Activated naive CD8-positive, alpha-beta T cell treated with anti-CD3 and anti-CD28 coated beads, Interleukin-2, amount 10 ng/mL, durations not matched to agents 7 days and 5 days (primary cell): ENCODE measurements at regions not wholly inside any gene's neighbourhood (a gene's known extent, or its start where the extent isn't known, plus 50 kb on each side); places are given as distances from the start of the nearest gene placed in this dataset.
"Not testable (repeated sequence)": the region's sequence is repeated elsewhere in the genome, so short reads cannot be mapped to it uniquely, and the experiment has no call there.

Experiments
- ATAC-seq: fragments of 150-1000 bp; cut with Tn5 transposase; one replicate; pipeline ENCODE4 v1.10.0; 2021; ENCODE audit warnings: low read depth, moderate library complexity
- POLR2A ChIA-PET: fragments of 350-600 bp; sonication (Branson Sonifier 250); formaldehyde crosslinking; loops from one replicate; lab custom pipeline; 2021; ENCODE audit warnings: antibody characterized with exemption; lab: Charles Lee
- DNase-seq: peaks from one replicate; pipeline ENCODE4 v3.0.0; 2021
- H3K27ac Mint-ChIP-seq: one replicate; pipeline ENCODE4 v1.8.0; 2022; ENCODE audit warnings: mild to moderate bottlenecking, mixed read lengths
- H3K27me3 Mint-ChIP-seq: one replicate; pipeline ENCODE4 v1.8.0; 2022; ENCODE audit warnings: mild to moderate bottlenecking, moderate library complexity, mixed read lengths
- H3K36me3 Mint-ChIP-seq: one replicate; pipeline ENCODE4 v1.8.0; 2021; ENCODE audit warnings: mild to moderate bottlenecking, mixed read lengths
- H3K4me1 Mint-ChIP-seq: one replicate; pipeline ENCODE4 v1.8.0; 2021; ENCODE audit warnings: mixed read lengths
- H3K4me3 Mint-ChIP-seq: one replicate; pipeline ENCODE4 v1.8.0; 2022; ENCODE audit warnings: mild to moderate bottlenecking, moderate library complexity, mixed read lengths
- H3K9me3 Mint-ChIP-seq: one replicate; pipeline ENCODE4 v1.8.0; 2021; ENCODE audit warnings: mixed read lengths

DNA sequence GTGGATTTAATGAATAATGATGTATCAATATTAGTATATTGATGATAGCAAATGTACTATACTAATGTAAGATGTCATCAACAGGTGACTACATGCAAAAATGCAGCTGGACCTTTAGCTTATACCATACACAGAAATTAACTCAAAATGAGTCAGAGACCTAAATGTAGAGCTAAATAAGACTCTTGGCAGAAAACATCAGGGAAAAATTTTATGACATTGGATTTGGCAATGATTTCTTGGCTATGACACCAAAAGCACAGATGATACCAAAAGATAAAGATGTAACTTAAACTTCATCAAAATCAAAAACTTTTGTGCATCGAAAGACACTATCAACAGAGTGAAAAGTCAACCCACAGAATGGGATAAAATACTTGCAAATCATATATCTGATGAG is 64.0 kb upstream of the CCL21 start:
- peaks cover 23% of the 10 kb centered on the region for H3K27me3 Mint-ChIP-seq

DNA sequence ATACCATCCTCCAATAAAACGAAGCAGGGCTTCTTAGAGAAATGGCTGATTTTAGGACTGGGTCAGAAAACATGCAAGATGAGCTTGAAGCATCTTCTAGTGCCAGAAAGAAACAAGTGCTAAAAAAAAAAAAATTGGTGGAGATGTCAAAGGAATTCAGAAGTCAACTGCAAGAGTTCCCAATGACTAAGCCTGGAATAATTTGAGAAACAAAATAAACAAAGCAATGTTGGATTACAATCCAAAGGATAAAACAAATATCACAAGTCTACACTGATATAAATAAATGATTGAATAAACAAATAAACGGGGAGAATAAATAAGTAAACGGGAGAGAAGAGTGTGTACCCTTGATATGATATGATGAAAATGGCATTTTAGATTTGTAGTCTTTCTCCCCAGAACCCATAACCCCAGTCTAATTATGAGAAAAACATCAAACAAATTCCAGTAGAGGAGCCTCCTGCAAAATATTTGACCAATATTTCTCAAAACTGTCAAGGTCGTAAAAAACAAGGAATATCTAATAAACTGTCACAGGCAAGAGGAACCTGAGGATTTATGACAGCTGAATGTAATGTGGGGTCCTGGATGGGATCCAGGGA is 63.5 kb upstream of the CCL21 start:
- no peaks in the 10 kb centered on the region for H3K36me3 Mint-ChIP-seq
- H3K27ac Mint-ChIP-seq, result no peak overlapping the region
- DNase-seq (no peak), ATAC-seq (no peak)
- POLR2A ChIA-PET, result no interaction called here
- H3K27me3 Mint-ChIP-seq, result peaks cover 19% of the 10 kb centered on the region
- H3K4me3 Mint-ChIP-seq, result no peak overlapping the region
- peaks cover 2% of the 10 kb centered on the region for H3K9me3 Mint-ChIP-seq
- no peaks in the 10 kb centered on the region for H3K4me1 Mint-ChIP-seq

More for the DNA sequence above, 64.0 kb upstream of the CCL21 start:
- H3K9me3 Mint-ChIP-seq, result peaks cover 2% of the 10 kb centered on the region
- DNase-seq (no peak), ATAC-seq (no peak)
- no peak overlapping the region for H3K27ac Mint-ChIP-seq
- no peaks in the 10 kb centered on the region for H3K4me1 Mint-ChIP-seq
- H3K36me3 Mint-ChIP-seq, result no peaks in the 10 kb centered on the region
- POLR2A ChIA-PET, result no interaction called here
- no peak overlapping the region for H3K4me3 Mint-ChIP-seq

DNA sequence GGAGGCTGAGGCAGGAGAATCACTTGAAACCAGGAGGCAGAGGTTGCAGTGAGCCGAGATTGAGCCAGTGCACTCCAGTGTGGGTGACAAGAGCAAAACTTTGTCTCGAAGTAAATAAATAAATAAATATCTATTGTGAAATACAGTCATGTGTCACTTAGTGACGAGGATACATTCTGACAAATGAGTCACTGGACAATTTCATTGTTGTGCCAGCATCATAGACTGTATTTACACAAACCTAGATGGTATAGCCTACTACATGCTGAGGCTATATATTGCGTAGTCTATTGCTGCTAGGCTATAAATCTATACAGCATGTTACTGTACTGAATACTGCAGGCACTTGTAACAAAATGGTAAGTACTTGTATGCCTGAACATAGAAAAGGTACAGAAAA is 61.1 kb upstream of the CCL21 start:
- Mint-ChIP-seq H3K36me3 (no peaks in the 10 kb centered on the region), H3K27ac (no peak overlapping the region), H3K4me3 (no peak overlapping the region), H3K4me1 (no peaks in the 10 kb centered on the region), H3K27me3 (peaks cover 22% of the 10 kb centered on the region), H3K9me3 (peaks cover 2% of the 10 kb centered on the region)
- DNase-seq (no peak), ATAC-seq (no peak)
- POLR2A ChIA-PET, result no interaction called here

DNA sequence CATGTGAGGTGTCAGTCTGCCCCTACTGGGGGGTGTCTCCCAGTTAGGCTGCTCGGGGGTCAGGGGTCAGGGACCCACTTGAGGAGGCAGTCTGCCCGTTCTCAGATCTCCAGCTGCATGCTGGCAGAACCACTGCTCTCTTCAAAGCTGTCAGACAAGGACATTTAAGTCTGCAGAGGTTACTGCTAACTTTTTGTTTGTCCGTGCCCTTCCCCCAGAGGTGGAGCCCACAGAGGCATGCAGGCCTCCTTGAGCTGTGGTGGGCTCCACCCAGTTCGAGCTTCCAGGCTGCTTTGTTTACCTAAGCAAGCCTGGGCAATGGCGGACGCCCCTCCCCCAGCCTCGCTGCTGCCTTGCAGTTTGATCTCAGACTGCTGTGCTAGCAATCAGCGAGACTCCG is 57.2 kb upstream of the CCL21 start:
- POLR2A ChIA-PET, H3K4me1 Mint-ChIP-seq, H3K27ac Mint-ChIP-seq: not testable (repeated sequence)

DNA sequence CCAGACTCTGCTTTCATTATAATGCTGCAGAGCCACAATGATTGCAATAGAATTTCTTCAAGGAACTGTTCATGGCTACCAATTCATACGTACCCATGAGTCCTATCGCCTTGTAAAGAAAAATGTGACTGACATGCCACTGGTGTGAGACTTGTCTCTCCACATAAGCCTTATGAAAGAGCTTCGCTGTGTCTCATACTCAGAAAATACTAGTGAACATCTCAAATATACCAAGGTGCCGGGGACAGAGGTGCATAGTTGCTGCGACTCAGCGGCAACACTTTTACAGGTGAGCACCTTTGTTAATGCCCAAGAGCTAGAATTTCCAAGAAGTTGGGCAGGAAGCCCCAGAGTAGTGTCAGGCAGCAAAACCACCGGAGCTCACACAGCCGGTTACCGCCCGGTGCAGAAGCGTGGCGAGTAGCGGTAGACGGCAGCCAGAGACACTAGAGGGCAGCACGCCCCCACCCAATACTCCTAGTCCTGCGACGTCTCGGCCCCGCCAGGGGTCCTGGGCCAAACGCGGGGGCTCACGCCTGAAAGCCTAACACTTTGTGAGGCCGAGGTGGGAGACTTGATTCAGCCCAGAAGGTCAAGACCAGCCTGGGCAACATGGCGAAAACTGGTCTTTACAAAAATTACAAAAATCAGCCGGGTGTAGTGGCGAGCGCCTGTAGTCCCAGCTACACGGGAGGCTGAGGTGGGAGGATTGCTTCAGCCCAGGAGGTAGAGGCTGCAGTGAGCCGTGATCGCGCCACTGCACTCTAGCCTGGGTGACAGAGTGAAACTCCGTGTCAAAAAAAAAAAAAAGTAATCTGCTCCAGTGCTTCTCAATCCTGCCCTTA is 50.5 kb upstream of the CCL21 start:
- POLR2A ChIA-PET, H3K4me1 Mint-ChIP-seq, H3K27ac Mint-ChIP-seq, H3K4me3 Mint-ChIP-seq, H3K36me3 Mint-ChIP-seq, H3K9me3 Mint-ChIP-seq: not testable (repeated sequence)
- peak; percentile 70 for DNase-seq
- peaks cover 37% of the 10 kb centered on the region for H3K27me3 Mint-ChIP-seq
- ATAC-seq, result peak; percentile 99

More for the DNA sequence above, 57.2 kb upstream of the CCL21 start:
- not testable (repeated sequence) for H3K27me3 Mint-ChIP-seq, H3K36me3 Mint-ChIP-seq, ATAC-seq, H3K9me3 Mint-ChIP-seq, H3K4me3 Mint-ChIP-seq, DNase-seq
